GM18498 (cell line): ENCODE measurements at regions not wholly inside any gene's neighbourhood (a gene's known extent, or its start where the extent isn't known, plus 50 kb on each side); places are given as distances from the start of the nearest gene placed in this dataset.
"Not testable (repeated sequence)": the region's sequence is repeated elsewhere in the genome, so short reads cannot be mapped to it uniquely, and the experiment has no call there.

Source experiments
- ATAC-seq: cut with Tn5 transposase; IDR thresholded peaks from one replicate; pipeline ENCODE4 v1.9.1; 2021; ENCODE audit warnings: mild to moderate bottlenecking, moderate library complexity; ENCODE audit not compliant: unreplicated experiment

DNA sequence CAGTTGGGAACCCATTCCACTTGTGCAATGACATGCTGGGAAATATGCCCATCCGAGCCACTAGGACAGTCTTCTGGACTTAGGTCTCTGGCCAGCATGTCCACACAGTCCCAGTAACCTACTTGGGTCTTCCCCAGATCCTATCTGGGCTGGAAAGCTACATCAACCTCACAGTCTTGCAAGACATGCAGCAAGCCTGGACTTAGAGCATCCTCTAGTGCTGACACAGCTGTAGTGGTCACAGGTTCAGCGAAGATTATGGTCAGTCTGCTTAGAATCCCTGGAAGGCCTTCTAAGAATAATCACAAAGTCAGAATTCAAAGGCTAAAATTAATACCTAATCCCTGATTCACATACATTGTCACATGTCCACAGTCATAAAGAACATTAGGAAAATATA is 842.7 kb downstream of the STPG2 start:
- ATAC-seq = no peak

GRCh38 chr4:97305351-97305750 is 837.9 kb downstream of the STPG2 start:
- no peak for ATAC-seq

DNA sequence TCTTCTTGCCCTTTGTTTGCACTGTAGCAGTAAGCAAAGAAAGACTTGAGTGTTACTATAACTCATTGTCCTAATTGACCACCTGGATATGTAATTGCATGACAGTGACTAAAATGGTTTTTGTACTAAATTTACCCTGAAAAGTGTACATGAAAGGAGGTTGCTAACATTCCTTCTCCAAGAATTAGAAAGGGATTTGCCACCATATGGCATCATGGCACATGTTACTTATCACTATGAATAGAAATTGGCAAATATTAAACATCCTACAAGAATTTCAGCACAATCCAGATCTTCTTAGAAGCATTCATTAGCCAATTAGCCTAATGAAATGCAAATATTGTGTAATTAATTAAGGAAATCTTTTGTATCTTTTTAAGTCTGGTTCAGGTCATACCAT is 834.2 kb downstream of the STPG2 start:
- ATAC-seq = no peak

DNA sequence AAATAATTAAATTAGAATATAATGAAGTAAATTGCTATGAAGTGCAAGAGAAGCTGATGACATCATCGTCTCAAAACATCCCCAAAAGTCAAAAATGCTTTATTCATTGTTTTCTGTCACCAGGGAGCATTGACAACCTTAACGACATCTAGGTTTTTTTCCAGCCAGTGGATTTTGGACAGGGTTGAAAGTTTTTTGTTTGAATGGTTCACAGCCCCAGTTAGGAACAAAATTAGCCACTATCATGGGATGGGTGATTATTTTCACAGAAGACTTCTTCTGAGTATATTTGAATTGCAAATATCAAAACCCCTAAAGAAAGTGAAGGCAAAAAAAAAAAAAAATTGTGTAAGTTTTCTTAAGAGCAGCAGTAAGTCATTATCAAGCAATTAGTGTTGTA is 826.1 kb downstream of the STPG2 start:
- no peak for ATAC-seq

DNA sequence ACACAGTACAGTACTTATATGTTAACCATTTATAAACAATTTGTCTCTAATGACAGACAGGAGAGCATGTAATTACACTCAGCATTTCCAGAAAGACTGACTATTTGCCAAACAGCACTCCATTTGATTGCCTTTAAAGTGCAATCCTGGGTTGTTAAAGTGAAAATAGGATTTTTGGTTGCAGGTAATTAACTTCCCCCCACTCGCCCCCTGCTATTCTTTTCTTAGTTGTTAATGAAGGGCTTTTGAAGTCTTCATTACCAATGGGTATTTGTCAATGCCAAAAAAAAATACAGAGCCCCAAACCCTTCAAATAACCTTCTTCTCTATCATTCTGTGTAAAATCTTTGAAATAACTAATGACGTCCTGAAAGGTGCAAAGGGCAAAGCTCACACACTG is 825.6 kb downstream of the STPG2 start:
- ATAC-seq = no peak

GRCh38 chr4:97325751-97326150 is 817.5 kb downstream of the STPG2 start:
- ATAC-seq = not testable (repeated sequence)

DNA sequence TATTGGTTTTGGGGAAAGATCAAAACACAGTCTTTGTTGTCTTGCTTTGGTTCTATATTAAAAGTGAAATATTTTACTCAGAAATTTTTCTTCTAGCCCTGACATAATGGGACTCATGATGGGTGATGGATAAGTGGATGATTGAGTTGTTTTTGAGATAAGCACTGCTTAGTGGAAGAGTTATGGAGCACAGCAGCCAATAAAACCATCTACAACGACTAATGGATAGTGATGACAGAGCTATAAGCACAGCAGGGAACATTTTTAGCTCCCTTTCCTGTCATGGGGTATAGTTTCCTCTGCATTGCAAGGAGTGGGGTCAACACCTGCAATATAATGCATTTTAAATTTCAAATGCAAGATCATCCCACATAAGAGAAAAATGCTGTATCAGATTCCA is 812.4 kb downstream of the STPG2 start:
- no peak for ATAC-seq

- ATAC-seq = no peak
Measured at GRCh38 chr4:97334348-97334747, 808.9 kb downstream of the STPG2 start.

GRCh38 chr4:97349468-97350186 is 793.6 kb downstream of the STPG2 start:
- ATAC-seq = no peak

- no peak for ATAC-seq
Measured at GRCh38 chr4:97353876-97354275, 789.4 kb downstream of the STPG2 start.

DNA sequence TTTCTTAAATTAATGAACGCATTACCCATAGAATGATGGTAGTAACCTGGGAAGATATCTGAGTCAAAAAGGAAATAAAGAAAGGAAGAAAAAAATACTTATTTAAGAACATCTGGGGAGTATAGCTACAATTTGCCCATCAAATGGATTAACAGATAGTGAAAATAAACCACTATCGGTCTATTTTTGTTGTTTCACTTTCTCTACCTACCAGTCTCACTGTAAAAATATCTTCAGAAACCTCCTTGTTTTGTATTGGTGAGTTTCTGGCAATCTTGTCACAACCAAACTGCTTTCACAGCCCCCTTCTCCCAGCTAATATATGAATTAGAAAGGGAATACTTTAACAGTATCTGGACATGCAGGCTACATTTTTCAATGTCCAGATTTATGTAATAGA is 783.5 kb downstream of the STPG2 start:
- peak; percentile 76 for ATAC-seq

DNA sequence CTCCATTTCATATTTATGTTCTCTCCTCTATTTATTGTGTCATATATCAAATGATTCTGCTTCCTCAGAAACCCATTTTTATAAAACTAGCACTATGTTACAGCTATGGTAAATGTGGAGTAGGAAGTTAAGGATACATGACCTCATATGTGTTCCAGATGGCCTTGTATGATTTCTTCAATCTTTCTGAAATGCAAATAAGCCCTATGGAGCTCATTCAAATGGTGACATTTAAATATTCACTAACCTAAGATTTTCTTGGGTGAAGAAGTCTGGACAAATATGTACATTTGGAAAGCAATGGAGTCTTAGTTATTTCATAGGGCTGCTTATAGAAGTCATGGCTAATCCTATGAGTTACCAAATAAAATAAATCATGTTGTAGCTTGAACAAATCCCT is 782.5 kb downstream of the STPG2 start:
- no peak for ATAC-seq

DNA sequence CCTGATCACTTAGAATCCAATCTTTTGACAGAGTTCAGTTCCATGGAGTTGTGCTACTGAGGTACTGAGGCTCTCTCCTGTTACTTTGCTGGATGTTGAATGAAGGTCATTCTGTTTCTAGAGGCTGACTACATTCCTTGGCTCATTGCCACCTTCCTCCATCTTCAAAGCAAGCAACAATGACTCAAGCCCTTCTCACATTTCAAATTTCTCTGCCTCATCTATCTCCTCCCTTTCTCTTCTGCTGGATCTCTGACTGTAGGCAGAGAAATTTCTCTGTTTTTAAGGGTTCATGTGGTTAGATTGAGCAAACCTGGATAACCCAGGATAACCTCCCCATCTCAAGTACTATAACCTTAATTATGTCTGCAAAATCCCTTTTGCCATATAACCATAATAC is 775.4 kb downstream of the STPG2 start:
- ATAC-seq = no peak

- ATAC-seq = no peak
Measured at GRCh38 chr4:97370568-97370967, 772.7 kb downstream of the STPG2 start.

DNA sequence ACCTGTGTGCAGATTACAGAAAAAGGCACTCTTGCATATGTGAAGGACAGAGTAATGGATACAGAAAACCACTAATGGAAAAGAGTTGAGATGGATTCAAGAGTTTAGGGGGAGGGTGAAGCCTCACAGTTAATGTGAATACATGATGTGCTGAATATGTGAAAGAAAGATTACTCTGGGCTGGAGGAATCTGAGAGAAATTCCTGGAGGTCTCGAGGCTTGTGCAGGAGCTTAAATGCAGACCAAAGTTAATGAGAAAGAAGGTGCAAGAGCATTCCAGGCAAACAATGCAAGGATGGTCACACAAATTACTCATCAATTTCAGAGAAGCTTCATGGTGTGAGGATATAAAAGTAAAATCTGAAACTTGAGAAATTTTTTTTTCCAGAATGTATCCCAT is 768.8 kb downstream of the STPG2 start:
- ATAC-seq = no peak

DNA sequence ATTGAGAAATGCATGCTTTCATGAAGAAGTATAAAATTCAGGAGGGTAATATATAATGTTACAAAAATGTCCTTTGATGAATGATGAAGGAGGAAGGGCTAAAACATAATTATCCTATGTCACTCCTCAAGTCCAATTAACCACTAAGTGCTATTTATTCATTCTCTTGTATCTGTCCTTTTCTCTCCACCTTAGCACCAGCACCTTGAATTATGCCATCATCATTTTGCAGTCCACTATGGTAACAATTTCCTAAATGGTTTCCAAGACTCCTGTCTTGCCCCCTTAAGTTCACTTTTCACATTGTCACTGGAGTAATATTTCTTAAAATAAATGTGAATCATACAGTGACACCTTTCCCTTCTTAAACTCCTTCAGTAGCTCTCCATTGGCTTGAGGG is 756.3 kb downstream of the STPG2 start:
- no peak for ATAC-seq

GRCh38 chr4:97394653-97395052 is 748.6 kb downstream of the STPG2 start:
- no peak for ATAC-seq

GRCh38 chr4:97396097-97396496 is 747.2 kb downstream of the STPG2 start:
- ATAC-seq = no peak

GRCh38 chr4:97396605-97397004 is 746.7 kb downstream of the STPG2 start:
- ATAC-seq = no peak

DNA sequence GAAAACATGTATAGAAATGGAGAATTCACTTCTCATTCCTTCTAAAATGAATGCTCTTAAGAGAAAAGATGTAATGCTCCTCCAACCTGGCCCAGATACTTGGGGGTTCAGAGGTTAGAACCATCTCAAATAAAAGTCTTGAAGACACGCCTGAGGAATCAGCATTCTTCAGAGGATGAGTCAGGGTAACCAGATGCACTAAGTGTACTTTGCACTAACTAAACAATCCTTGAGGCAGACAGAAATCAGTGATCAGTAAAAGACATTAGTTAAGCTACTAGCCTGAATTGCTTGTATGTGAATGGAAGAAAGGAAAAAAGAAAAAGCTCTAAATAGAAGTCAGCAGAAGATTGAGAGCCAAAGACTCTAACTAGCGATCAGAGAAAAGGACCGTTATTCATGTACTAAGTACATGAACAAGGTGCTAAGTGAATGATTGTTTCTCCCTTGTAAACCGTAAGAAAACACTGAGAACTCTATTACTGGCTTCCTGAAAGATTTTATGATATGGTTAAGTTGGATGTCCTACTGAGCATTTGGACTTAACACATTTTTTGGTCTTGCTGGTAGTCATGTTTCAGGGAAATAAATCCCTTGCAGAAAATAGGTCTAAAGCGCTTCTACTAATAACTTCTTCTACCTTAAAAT is 738.3 kb downstream of the STPG2 start:
- ATAC-seq = no peak

DNA sequence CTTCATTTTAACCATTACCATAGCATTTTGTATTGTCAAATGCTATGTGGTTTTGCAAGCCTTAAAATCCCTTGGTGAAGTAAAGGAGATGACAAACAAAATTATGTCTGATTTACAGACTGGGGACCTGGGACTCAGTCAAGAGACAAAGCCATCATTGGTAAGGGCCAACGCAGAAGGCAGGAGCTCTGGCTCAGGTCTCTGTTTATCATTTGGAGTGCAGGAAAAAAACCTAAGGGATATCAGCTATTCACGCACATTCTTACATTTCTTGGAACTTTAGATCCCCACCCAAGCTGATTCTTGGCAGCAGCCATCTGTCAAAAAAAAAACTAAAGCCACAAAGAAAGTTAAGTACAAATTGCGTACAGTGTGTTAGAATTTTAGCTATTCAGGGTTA is 731.9 kb downstream of the STPG2 start:
- no peak for ATAC-seq

DNA sequence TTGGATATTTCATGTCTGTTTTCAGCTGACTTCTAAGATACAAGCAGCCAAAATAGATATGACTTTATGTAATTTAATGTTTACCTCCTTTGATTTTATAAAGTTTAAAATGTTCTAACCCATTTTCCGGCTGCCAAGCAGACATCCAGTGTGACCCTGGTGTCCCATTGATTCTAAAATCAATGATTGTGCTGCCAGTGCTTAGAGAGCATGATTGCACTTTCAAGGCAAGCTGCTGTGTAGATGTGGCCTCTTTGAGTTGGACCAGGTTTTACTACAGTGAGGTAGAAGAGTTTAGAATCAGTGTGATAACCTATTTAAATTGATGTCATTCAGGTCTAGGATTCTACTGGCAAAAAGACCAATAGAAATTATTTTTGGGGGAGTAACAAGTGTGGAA is 730.9 kb downstream of the STPG2 start:
- no peak for ATAC-seq

DNA sequence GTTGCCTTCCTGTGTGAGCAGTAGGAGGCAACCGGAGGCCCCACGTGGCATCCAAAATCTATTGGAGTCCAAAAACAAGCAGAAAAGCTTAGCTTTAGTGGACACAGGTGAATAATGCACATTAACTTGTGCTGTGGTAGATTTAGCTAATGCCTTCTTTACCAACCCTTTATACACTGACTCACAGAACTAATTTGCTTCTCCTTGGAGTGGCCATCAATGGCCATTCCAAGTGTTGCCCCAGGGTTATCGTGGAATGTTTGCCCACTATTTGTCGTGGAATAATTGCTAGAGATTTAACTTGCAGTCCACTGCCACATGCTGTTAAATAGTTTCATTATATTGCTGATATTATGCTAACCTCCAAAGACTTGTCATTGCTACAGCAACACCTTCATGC is 729.1 kb downstream of the STPG2 start:
- ATAC-seq = no peak
